GM21423 (cell line): ENCODE measurements at regions not wholly inside any gene's neighbourhood (a gene's known extent, or its start where the extent isn't known, plus 50 kb on each side); places are given as distances from the start of the nearest gene placed in this dataset.

Source experiments
- ATAC-seq: cut with Tn5 transposase; IDR thresholded peaks from one replicate; pipeline ENCODE4 v1.9.1; 2021; ENCODE audit warnings: mild to moderate bottlenecking, moderate library complexity; ENCODE audit not compliant: unreplicated experiment

DNA sequence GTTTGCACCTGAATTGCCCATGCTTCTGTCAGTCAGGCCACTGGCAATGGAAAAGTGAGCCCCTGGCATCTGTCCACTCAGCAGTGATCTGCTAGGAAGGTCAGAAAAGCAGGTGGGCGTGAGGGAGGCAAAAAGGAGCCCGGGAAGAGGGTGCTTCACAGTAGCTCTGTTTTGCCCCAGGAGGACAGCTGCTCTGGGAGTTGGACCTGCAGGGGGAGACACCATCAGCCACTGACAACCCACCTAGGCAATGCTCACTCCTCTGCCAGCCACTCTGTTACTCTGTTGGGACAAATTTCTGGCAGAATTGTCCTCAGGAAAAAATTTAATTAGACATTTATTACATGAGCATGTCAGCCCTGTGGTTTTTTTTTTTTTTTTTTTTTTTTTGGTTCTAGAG lies 146.4 kb downstream of the LRIG2 start:
- ATAC-seq, result no peak

DNA sequence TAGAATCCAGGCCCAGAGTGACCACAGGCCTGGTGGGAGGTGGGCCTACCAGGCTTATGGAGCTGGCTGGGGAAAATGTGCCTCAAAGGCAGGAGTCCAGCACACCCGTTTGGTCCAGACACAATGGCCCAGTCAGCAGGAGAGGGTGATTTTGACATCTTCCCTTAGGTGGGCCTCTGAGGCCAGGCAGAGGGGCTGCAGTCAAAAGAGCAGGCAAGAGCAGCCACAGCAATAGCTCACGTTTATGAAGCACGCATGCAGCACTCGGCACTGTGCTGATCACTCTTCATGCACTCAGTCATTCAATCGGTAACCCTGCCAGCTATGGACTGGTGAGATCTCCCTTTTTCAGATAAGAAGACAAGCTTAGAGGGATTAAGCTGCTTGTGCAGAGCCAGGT lies 146.8 kb downstream of the LRIG2 start:
- no peak for ATAC-seq

DNA sequence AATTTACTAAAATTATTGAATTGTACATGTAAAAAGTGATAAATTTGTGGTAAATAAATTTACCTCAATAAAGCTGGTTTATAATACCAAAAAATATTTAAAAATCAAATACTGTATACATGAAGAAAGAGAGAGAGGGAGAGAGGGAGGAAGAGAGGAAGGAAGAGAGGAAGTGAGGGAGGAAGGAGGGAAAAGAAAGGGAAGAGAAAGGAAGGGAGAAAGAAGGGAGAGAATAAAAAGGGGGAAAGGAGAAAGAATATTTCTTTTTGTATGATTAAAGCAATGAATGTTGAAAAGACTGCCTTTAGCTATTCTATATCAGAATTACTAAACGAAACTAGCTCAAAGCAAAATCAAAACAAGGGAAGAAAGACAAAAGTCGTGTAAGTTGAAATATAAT lies 150.0 kb downstream of the LRIG2 start:
- ATAC-seq, result no peak

DNA sequence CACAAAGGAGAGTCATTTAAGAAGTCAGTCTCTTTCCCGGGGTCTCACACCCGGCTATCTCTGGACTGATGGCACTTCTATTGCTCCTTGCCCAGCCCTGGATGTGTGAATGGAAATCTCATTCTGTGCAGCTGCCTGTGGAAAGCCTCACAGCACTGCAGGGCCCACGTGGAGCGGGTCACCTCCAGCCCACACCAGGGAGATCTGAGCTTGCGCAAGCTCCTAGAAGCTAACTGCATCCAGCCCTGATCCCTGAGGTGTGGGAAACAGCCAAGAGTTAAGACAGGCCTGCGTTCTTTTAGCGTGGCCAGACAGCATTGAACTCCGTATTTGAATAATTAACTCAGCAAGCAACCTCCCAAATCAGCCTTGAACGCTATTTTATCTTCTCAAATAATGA lies 150.5 kb downstream of the LRIG2 start:
- ATAC-seq, result no peak

DNA sequence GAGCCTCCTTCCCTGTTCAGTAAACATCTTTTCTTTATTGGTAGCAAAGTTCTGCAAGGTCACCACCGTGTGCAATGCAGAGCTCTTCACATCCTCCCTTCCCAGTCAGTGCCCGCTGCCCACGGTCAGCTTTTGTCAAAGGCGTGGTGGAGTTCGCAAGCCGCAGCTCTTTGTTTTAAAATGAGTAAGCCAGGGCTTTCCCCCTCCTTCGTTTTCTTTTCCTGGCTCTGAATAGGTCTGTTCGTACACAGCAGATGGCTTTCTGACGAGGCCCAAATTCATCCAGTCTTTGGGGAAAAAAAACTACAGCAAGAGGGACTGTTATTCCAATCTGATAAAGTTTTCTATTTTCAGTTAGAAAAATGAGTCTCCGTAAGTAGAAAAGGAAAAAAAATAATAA lies 153.2 kb downstream of the LRIG2 start:
- no peak for ATAC-seq

DNA sequence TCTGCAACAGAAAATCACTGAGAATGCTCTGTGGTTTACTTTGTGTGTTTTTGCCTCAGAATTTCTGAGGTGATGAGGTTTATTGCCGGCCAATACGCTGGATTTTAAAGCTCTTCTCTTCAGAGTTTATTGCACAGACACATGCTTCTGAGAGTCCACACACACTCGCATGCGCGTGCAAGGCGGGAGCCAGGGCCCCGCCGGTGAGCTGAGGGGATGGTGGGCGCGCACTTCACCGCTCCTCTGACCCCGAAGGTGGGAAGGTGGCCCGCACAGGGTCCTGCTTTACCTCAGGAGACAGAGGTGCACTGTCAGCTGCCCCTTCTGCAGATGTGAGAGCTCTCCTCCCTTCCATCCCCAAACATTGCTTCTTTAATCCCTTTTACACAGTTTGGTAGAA lies 158.4 kb upstream of the MAGI3 start:
- ATAC-seq, result no peak

DNA sequence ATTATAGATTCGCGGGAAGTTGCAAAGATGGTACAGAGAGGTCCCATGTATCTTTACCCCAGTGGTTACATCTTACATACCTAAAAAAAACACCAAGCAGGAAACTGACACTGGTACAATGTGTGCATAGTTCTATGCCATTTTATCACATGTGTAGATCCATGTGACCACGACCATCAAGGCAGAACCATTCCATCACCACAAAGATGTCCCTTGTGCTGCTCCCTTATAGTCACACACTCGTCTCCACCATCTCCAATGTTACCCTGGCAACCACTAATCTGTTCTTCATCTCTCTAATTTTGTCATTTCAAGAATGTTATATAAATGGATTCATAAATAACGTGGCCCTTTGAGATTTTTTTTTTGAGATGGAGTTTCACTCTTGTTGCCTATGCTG lies 156.9 kb upstream of the MAGI3 start:
- no peak for ATAC-seq

DNA sequence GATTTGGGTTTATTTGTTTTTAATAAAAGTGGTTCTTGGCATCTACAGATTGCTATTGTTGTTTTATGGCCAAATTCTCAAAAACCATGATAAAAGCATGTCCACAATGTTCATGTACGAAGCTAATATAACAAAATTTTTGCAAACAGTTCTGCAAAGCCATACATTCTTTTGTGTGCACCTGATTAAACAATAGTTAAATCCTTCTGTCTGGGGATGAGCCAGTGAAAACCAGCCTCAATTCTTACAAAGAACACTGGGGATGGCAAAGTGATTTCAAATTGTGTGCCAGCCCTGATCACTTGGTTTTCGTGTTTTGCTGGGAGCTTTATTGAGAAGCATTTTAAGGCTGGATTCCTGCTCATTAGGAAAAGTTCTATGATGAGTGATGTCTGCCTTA lies 149.1 kb upstream of the MAGI3 start:
- ATAC-seq, result no peak

DNA sequence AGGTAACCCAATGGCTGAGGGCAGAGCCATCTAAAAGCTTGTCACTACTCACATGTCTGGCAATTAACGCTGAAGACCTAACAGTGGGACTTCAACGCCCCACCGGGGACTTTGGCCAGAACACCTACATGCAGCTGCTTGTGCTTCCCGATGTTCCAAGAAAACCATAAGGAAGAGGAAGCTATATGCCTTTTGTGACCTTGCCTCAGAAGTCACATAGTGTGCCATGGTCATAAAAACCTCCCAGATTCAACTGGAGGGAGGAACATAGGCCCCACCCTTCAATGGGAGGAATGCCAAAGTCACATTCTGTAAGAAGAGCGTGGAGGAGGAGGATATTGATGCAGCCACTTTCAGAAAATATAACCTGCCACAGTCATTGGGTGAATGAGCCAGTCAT lies 147.8 kb upstream of the MAGI3 start:
- no peak for ATAC-seq

DNA sequence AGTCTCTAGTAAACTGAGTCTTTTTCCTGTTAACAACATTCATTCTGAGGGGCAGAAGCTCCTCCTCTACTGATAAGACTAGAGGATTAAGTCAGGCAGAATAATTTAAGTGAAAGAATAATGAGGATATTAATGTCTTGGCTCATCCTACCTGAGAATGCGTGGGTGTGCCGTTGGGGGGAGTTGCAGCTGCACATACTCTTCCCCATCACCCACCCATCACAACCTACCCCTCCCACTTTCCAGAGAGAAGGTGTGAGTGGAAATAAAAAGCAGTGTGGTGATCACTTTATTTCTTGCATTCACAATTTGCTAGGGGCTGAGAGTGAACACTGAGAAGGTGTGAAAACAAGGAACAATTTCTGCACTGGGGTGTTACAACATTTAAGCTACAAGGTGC lies 146.8 kb upstream of the MAGI3 start:
- ATAC-seq, result no peak

DNA sequence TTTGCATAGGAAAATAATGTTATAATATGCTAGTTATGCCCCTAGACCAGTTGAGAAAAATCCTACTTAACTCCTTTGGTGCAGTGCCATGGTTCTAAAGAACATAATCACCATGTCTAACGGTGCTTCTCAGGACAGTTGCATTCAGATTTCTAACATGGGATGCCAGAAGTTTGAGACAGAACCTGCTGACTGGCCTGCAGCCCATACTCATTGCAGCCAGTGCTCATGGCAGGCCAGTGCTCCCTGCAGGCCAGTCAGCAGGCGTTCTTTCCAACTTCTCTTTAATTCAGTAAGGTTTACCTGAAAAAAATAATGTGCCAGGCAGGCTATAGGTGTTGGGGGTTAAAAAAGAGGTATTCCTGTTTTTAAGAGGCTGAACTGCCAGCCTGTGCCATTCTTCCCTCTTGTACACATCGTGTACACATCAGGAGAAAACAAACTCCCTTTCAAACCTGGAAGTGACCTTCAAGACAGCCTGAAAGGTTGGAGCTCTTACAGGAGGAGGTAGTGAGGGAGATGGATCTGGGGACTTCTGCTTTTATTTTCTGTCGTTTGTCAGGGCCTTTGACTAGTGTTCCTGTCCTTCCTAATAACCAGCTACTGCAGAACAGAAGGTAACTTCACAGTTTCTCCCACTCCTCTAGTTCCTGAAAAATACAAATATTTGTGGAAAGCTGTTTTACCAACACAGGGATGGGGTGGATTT lies 146.0 kb upstream of the MAGI3 start:
- no peak for ATAC-seq

DNA sequence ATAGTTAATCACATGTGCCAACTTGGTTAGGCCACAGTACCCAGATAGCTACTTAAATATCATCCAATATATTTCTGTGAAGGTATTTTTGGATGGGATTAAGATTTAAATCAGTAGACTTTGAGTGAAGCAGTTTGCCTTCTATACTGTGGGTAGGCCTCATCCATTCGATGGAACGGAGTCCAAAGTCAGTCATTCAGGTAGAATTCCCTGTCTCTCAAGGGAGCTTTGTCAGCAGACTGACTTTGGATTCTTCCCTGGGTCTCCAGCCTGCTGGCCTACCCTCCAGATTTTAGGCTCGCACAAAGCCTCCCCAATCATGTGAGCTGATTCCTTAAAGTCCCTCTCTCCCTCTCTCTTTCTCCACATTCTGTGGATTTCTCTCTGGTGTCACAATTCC lies 145.1 kb upstream of the MAGI3 start:
- ATAC-seq, result no peak

DNA sequence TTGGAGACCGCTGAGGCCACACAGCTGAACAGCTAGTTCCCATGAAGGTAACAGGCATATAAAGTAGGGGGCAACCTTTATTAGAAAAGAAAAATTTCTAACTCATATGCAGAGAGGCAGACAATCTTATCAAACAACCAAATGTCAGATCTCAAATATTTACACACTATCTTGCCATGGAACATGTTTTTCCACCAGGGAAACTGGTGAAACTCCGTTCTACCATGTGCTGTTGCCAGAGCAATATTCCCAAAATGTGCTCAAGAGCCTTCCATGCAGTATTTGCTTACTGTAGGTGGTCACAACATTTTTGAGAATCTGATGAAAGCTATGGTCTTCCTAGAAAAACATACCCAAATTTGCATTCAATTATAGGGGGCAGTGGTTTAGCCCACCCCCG lies 143.4 kb upstream of the MAGI3 start:
- ATAC-seq, result no peak

DNA sequence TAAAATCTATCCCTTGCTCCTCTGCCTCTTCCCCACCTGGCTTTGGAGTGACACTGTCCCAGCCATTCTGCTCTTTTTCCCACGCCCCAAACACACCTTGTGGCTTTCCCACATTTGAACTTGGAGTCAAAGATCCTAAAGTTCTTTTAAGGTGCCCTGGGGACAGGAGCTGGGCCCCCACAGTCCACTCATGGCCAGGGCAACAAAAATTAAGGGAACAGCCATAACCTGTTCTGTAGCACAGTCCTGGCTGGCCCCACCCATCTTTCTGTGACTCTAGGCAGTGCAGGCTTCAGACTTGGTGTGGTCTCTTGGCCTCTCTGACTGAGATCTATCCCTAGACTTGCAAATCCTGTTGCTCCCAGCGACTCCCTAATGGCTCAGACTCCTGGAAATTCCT lies 143.0 kb upstream of the MAGI3 start:
- no peak for ATAC-seq

DNA sequence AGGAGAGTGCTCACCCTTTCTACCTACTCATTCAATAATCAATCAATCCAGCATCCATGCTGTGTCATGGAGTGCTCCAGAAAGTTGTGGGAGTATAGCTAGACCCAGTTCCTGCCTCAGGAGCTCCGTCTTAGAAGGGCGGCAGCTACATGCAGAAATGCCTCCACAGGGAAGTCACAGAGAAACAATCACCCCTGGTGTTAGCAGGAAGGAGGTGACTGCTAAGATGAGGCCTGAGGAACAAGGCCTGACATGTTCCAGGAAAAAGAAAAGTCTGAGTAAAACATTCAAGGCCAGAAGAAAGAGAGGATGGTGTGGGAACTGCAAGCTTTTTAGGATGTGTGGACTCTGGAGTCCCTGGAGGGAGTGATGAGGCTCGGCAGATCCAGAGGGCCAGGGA lies 142.5 kb upstream of the MAGI3 start:
- ATAC-seq, result no peak

DNA sequence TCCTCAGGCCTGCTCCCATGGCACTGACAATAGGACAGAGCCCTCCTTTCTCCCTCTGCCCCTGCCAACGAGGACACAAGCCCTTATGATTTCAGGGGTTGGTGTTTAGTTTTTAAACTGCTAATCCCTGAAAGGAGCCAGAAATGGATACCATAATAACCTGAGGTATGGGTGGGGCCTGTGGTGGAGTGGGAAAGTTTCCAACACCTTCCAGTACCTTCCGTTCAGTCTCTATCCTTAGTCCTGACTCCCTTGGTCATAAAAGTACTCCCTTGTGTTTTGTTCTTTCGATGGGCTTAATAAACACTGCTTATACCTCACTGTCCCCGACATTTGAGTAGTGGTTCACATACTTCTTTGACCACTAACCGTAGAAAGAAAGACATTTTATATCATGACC lies 141.8 kb upstream of the MAGI3 start:
- ATAC-seq, result no peak

DNA sequence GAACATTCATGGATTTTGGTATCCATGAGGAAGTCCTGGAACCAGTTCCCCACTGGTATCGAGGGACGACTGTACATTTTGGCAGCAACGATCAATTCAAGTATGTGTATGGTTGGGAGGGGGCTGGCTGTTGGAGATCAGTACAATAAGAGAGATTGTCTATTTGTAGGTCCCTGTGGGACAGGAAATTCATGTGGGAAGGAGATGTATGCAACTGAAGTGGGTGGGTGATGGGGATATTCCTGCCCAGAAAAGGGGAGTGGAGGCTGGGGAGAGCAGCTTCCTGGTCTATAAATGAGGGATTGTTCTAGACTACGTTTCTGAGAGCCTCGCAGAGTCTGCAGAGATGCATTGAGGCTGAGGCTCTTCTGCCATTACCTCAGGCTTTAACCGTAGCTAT lies 140.2 kb upstream of the MAGI3 start:
- no peak for ATAC-seq

DNA sequence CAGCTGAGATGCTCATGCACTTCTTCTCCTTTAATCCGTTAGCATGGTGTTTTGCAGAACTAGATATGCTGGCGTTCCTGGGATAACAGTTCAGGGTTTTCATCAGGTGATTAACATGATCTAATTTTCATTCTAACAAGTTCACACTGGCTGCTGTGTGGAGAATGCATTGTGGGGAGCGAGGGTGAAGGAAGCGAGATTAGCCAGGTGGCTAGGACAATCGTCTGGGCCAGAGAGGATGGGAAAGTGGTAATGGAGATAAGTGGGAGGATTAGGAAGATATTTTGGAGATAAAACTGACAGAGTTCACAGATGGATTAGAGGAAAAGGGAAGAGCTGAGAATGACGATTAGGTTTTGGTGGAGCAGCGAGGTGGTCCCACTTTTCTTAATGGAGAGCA lies 138.1 kb upstream of the MAGI3 start:
- ATAC-seq, result no peak

DNA sequence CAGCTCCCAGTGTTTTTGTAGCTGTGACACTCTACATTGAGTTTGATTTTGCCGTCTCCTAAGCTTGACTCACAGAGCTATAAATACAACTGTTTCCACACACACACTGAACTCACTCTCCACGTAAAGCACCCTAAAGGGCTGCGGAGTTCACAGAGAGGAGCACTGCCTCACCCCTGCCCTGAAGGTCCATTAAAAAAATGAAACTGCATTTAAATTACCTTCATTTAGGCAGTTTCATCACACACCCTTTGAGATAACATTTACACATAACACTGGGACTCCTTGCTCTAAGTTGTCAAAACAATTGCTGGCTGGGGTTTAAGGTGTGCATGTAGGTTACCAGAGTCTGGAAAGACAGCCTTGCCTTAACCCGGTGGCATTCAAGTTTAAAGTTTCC lies 137.1 kb upstream of the MAGI3 start:
- ATAC-seq, result no peak

DNA sequence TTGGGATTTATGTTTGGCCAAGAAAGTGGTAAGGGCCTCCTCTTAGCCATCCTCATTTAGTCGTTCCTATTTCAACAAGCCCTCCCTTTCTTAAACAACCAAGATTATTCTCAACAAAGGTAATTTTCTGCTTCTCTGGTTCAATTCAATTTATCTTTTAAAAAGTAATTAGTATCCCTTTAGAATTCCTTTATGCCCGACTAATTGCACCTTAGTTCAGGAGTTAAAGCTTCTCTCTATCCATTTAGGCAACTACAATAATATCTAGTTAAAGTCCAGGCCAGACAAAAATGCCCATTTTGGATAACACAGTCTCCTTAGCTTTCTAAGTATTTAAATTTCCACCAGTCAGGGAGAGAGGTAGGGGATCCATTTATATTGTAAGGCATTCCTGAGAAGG lies 136.7 kb upstream of the MAGI3 start:
- ATAC-seq, result no peak

DNA sequence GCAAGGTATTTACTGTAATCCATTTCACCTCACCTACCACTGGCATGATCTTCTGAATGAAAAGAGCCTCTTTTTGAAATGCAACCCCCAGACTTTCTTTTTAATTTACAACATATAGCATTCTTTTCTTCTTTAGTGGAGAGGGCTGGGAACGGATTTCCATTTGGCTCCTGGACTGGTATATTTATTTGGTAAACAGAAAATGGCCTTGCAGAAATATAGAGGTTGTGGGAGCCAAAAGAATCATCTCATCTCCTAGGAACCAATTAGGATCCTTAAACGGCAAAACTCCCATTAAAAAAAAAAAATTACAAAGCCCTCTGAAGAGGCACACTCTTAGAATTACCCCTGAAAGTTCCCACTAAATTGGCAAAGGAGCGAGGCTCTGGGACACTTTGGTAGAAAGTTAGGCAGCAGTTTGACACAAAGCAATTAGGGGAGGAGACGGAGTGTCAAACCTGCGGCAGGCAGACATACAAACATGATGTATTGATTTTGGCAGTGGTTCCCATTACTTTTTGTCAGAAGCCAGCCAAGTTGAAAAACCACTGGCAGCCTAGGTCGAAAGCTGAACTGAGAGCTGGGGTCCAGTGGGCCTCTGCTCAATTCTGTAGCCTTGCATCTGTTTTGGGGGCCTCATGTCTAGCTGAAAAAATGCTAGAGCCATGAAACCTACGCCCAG lies 135.1 kb upstream of the MAGI3 start:
- no peak for ATAC-seq

DNA sequence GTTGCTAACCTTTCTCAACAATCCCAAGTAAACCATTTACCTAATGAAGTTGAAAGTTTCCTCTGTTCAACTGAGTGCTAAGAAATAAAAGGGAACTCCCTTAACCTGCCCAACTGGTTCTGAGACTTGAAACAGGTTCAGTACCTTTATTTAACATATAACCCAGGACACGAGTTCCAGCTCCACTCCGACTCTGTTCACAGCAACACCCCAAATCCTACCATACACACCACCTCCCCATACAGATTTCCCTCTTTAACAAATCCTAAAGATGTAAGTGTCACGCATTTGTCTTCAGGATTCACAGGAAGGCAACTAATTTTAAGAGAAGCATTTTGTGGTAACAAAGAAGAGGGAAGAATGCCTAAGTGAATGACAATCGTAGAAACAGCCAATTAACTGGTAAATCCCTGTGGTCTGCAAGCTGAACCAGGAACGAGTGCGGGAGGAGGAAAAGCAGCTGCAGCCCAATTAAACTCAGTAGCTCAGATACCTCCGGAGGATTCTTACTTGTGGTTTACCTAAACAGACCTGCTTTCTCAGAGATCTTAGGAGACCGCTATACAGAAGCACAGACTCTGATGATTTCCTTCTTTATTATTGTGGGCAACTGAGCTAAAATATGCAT lies 134.5 kb upstream of the MAGI3 start:
- ATAC-seq, result no peak

DNA sequence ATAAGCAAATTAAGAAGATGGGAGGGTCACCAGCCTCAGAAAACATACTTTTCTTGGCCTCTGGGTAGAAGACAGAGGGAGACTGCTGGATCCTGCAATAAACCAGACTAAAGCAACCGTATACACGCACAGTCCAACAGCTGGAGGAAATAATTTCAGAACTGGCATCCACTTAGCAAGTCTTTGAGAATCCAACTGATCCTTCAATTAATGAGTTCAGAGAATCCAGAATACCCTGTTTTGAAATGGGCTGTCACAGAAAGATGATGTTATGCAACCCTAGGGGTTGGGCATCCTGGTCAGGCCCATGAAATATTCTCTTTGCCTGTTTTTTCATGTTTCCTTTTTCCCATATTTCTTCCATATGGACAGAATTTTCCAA lies 134.0 kb upstream of the MAGI3 start:
- ATAC-seq, result no peak
